PC-9 (cell line): ENCODE measurements at regions not wholly inside any gene's neighbourhood (a gene's known extent, or its start where the extent isn't known, plus 50 kb on each side); places are given as distances from the start of the nearest gene placed in this dataset.

Experiments
- BruUV-seq: library from RNA; stranded (reverse); fragments of 400-500 nt; replicated peaks from 2 replicates; lab custom pipeline; 2021; lab: Mats Ljungman, UMichigan
- CTCF ChIA-PET: fragments of 300-600 bp; sonication (Branson Sonifier 250); formaldehyde crosslinking; loops from one replicate; lab custom pipeline; 2022; ENCODE audit warnings: antibody characterized with exemption; lab: Charles Lee
- POLR2A ChIA-PET: fragments of 300-600 bp; sonication (Branson Sonifier 250); formaldehyde crosslinking; loops from one replicate; lab custom pipeline; 2022; ENCODE audit warnings: antibody characterized with exemption; ENCODE audit not compliant: unreplicated experiment; lab: Charles Lee
- DNase-seq, 2 experiments: peaks; one replicate each; pipeline versions ENCODE4 v3.0.0 to v3.0.0-alpha.2; 2015 to 2022; ENCODE audit warnings: mixed read lengths in 1 of 2
- H2AFZ ChIP-seq: fragments of 200-600 bp; sonication (generic); 2 replicates; pipeline ENCODE4 v1.8.1; 2017; ENCODE audit warnings: antibody characterized with exemption
- H3F3A ChIP-seq: fragments of 200-600 bp; sonication (generic); 2 replicates; pipeline ENCODE4 v1.8.1; 2017; ENCODE audit warnings: antibody characterized with exemption, mild to moderate bottlenecking, low read depth; ENCODE audit not compliant: insufficient read depth
- H3K27ac ChIP-seq: fragments of 200-600 bp; sonication (generic); 2 replicates; pipeline ENCODE4 v1.6.1; 2016; ENCODE audit warnings: mixed run types
- H3K27me3 ChIP-seq: fragments of 200-600 bp; sonication (generic); 2 replicates; pipeline ENCODE4 v1.6.1; 2016; ENCODE audit warnings: low read depth, mixed run types; ENCODE audit not compliant: insufficient read depth
- H3K36me3 ChIP-seq: fragments of 200-600 bp; sonication (generic); 2 replicates; pipeline ENCODE4 v1.6.1; 2016; ENCODE audit warnings: low read depth, mixed run types
- H3K4me1 ChIP-seq: fragments of 200-600 bp; sonication (generic); replicated peaks from 2 replicates; pipeline ENCODE4 v1.6.1; 2016; ENCODE audit warnings: mixed run types; ENCODE audit not compliant: insufficient read depth
- H3K4me2 ChIP-seq: fragments of 200-600 bp; sonication (generic); 2 replicates; pipeline ENCODE4 v1.6.1; 2017; ENCODE audit warnings: mixed run types
- H3K4me3 ChIP-seq: fragments of 200-600 bp; sonication (generic); 2 replicates; pipeline ENCODE4 v1.6.1; 2016; ENCODE audit warnings: mixed run types
- H3K79me2 ChIP-seq: fragments of 200-600 bp; sonication (generic); 2 replicates; pipeline ENCODE4 v1.6.1; 2017; ENCODE audit warnings: low read depth, mixed run types
- H3K9me2 ChIP-seq: fragments of 200-600 bp; sonication (generic); 2 replicates; pipeline ENCODE4 v1.8.1; 2017; ENCODE audit warnings: mild to moderate bottlenecking; ENCODE audit not compliant: insufficient read depth
- H3K9me3 ChIP-seq: fragments of 200-600 bp; sonication (generic); 2 replicates; pipeline ENCODE4 v1.8.1; 2016; ENCODE audit warnings: low read depth; ENCODE audit not compliant: insufficient read depth
- H4K20me1 ChIP-seq: fragments of 200-600 bp; sonication (generic); 2 replicates; pipeline ENCODE4 v1.8.1; 2017; ENCODE audit not compliant: insufficient read depth
- EZH2 ChIP-seq: fragments of 200-600 bp; sonication (generic); IDR thresholded peaks from 2 replicates; pipeline ENCODE4 v1.8.0; 2017; ENCODE audit warnings: antibody characterized with exemption, low read depth
- intact Hi-C: fragments of 100-400 bp; cut with micrococcal nuclease; formaldehyde crosslinking; loops from one replicate; pipeline ENCODE4 v1.10.0; 2022; ENCODE audit not compliant: unreplicated experiment
- TF ChIP-seq, protein P1 (sequence below): fragments of 200-600 bp; sonication (generic); conservative IDR thresholded peaks from 2 replicates; pipeline ENCODE4 v1.6.1; 2017; ENCODE audit warnings: mixed run types, antibody characterized with exemption, mild to moderate bottlenecking, moderate library complexity

DNA sequence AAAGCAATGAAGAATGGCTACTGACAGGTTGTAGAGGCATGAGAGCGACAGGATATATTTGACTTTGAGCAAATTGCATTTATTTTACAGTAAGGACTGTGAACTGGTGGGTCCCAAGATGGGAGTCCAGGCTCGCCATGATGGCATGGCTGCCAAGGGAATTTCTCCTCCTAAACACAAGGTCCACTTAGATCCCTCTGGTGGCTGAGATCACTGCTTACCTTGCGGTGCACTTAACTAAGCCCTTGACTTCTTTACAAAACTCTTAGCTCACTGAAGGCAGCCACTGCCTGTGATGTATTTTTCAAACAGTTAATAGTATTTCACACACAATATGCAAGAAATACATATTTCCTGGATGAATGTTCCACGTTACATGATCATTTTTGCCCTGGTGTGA lies 50.3 kb upstream of the SORBS2 start:
- BruUV-seq: no TSS peak
- Histone ChIP-seq H2AFZ (no peak overlapping the region), H3K36me3 (no peaks in the 10 kb centered on the region), H3K4me2 (no peak overlapping the region), H3F3A (peaks cover 8% of the 10 kb centered on the region), H3K27me3 (no peaks in the 10 kb centered on the region), H3K79me2 (no peaks in the 10 kb centered on the region), H3K9me2 (no peaks in the 10 kb centered on the region), H3K4me3 (no peak overlapping the region), H3K4me1 (peaks cover 21% of the 10 kb centered on the region), H4K20me1 (no peaks in the 10 kb centered on the region; the same call in 1 of the 2 replicates), H3K27ac (no peak overlapping the region), H3K9me3 (peaks cover 1% of the 10 kb centered on the region; the same call in 1 of the 2 replicates)
- no peak for TF ChIP-seq EZH2
- TF ChIP-seq, protein P1, sequence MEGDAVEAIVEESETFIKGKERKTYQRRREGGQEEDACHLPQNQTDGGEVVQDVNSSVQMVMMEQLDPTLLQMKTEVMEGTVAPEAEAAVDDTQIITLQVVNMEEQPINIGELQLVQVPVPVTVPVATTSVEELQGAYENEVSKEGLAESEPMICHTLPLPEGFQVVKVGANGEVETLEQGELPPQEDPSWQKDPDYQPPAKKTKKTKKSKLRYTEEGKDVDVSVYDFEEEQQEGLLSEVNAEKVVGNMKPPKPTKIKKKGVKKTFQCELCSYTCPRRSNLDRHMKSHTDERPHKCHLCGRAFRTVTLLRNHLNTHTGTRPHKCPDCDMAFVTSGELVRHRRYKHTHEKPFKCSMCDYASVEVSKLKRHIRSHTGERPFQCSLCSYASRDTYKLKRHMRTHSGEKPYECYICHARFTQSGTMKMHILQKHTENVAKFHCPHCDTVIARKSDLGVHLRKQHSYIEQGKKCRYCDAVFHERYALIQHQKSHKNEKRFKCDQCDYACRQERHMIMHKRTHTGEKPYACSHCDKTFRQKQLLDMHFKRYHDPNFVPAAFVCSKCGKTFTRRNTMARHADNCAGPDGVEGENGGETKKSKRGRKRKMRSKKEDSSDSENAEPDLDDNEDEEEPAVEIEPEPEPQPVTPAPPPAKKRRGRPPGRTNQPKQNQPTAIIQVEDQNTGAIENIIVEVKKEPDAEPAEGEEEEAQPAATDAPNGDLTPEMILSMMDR: no peak
- CTCF ChIA-PET: no interaction called here
- no peak for DNase-seq
- POLR2A ChIA-PET: no interaction called here
- intact Hi-C loops: no loop called here

DNA sequence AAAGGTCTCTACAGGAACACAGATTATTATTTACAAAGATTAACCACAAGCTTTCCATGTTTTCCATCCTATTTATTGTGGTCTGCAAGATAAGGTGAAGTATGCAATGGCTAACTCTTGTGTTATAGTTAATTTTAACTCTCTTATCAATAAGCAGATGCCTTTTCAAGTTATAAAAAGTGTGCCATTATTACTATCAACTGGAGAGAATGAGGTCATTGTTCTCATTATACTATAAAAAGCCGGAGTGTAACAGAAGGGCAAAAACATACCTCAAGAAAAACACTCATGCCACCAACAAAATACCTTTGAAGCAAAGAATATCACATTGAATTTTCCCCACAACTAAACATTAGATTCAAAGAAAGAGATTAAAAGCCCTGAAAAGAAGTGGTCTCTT lies 52.0 kb upstream of the SORBS2 start:
- Histone ChIP-seq H3K9me2 (no peaks in the 10 kb centered on the region), H2AFZ (no peak overlapping the region), H3K36me3 (no peaks in the 10 kb centered on the region), H3F3A (peaks cover 13% of the 10 kb centered on the region), H3K79me2 (no peaks in the 10 kb centered on the region), H3K4me3 (no peak overlapping the region), H3K9me3 (no peaks in the 10 kb centered on the region), H3K27me3 (no peaks in the 10 kb centered on the region), H3K27ac (no peak overlapping the region), H3K4me2 (no peak overlapping the region), H3K4me1 (peaks cover 27% of the 10 kb centered on the region), H4K20me1 (no peaks in the 10 kb centered on the region; the same call in 1 of the 2 replicates)
- ChIA-PET POLR2A (interaction anchor here (0.7 kb wide), 1 partner anchor 52 kb away, joined by 6 read pairs; no protein-coding TSS in a partner anchor), CTCF (no interaction called here)
- DNase-seq: no peak
- intact Hi-C loops: no loop called here
- TF ChIP-seq EZH2: no peak
- TF ChIP-seq, protein P1: no peak
- no TSS peak for BruUV-seq

DNA sequence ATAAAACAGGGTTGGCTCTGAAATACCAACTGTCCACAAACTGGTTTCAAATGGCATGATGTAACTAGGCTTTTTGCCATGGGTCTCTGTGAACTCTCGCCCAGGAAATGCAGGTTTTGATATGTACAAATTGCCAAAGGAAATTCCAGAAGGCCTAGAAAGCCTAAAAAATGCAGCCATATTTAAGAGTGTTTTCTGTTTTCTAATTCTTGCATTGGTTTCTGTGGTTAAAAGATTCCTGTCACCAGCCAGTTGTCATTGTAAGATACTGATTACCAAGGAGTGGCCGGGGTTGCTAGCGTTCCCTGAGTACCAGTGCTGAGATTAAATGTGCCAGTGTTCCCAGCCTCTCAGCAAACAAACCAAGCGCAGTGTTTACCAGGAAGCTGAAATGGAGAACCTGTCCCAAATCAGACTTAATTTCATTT lies 53.9 kb upstream of the SORBS2 start:
- peaks cover 34% of the 10 kb centered on the region for H3K4me1 ChIP-seq
- H3K9me3 ChIP-seq: no peaks in the 10 kb centered on the region
- POLR2A ChIA-PET: no interaction called here
- BruUV-seq: no TSS peak
- H3K36me3 ChIP-seq: no peaks in the 10 kb centered on the region
- peak overlapping the region; percentile 40 for H2AFZ ChIP-seq
- peak overlapping the region; percentile 1; the same call in 1 of the 2 replicates for H3K4me3 ChIP-seq
- no peak for TF ChIP-seq EZH2
- TF ChIP-seq, protein P1: no peak
- intact Hi-C loops: loop anchor here (1.0 kb wide), 4 partner anchors 19 to 100 kb away; no protein-coding TSS in a partner anchor
- H3K79me2 ChIP-seq: no peaks in the 10 kb centered on the region
- peak overlapping the region; percentile 60 for H3K4me2 ChIP-seq
- H3K27ac ChIP-seq: peak overlapping the region; percentile 96
- CTCF ChIA-PET: no interaction called here
- no peaks in the 10 kb centered on the region for H3K27me3 ChIP-seq
- H4K20me1 ChIP-seq: no peaks in the 10 kb centered on the region; the same call in 1 of the 2 replicates
- no peaks in the 10 kb centered on the region for H3K9me2 ChIP-seq
- H3F3A ChIP-seq: peaks cover 20% of the 10 kb centered on the region
- peak; percentile 67 to 90 for DNase-seq
